ENCODE measurements at regions not wholly inside any gene's neighbourhood (a gene's known extent, or its start where the extent isn't known, plus 50 kb on each side); places are given as distances from the start of the nearest gene placed in this dataset.

GRCh38 chr5:143479394-143479793 lies 75.9 kb upstream of the NR3C1 start:
- no peaks in the 10 kb centered on the region for H3K36me3 ChIP-seq (ENCODE audit: insufficient read depth, low read length)
- no peaks in the 10 kb centered on the region for H3K27me3 ChIP-seq (ENCODE audit: insufficient read depth, low read length, poor library complexity, severe bottlenecking)
- H4K20me1 ChIP-seq (ENCODE audit: insufficient read depth, low read length, poor library complexity, severe bottlenecking): no peaks in the 10 kb centered on the region
- no peak for TF ChIP-seq EZH2phosphoT487 (IDR thresholded peaks at IDR 0.05; ENCODE audit: borderline replicate concordance)
- no peak for TF ChIP-seq CTCF (conservative IDR thresholded peaks at IDR 0.05; ENCODE audit: low read length)
- no peaks in the 10 kb centered on the region for H3F3A ChIP-seq (ENCODE audit: low read depth)
- no peaks in the 10 kb centered on the region for H3K9me2 ChIP-seq (replicated peaks; ENCODE audit: low read depth, low read length)
- no peak overlapping the region for H2AFZ ChIP-seq (ENCODE audit: low read length)
- no peak overlapping the region for H3K4me2 ChIP-seq (ENCODE audit: low read depth, low read length, poor library complexity, severe bottlenecking)
- no peaks in the 10 kb centered on the region for H3K79me2 ChIP-seq (ENCODE audit: insufficient read depth, low read length)
- H3K9me3 ChIP-seq (ENCODE audit: insufficient read depth, low read depth, low read length): no peaks in the 10 kb centered on the region
- no peak overlapping the region for H3K9ac ChIP-seq (ENCODE audit: low read depth, low read length, poor library complexity, severe bottlenecking)
- H3K4me3 ChIP-seq (ENCODE audit: low read length, poor library complexity, severe bottlenecking): no peak overlapping the region
- H3K4me1 ChIP-seq (ENCODE audit: insufficient read depth, low read length, poor library complexity, severe bottlenecking): peaks cover 16% of the 10 kb centered on the region

GRCh38 chr5:143476601-143477211 lies 73.2 kb upstream of the NR3C1 start:
- TF ChIP-seq CTCF (conservative IDR thresholded peaks at IDR 0.05; ENCODE audit: low read length): no peak
- H3K27me3 ChIP-seq (ENCODE audit: insufficient read depth, low read length, poor library complexity, severe bottlenecking): no peaks in the 10 kb centered on the region
- H3K9ac ChIP-seq (ENCODE audit: low read depth, low read length, poor library complexity, severe bottlenecking): no peak overlapping the region
- H3K79me2 ChIP-seq (ENCODE audit: insufficient read depth, low read length): no peaks in the 10 kb centered on the region
- no peak overlapping the region for H3K4me3 ChIP-seq (ENCODE audit: low read length, poor library complexity, severe bottlenecking)
- no peak overlapping the region for H2AFZ ChIP-seq (ENCODE audit: low read length)
- no peaks in the 10 kb centered on the region for H3K9me2 ChIP-seq (replicated peaks; ENCODE audit: low read depth, low read length)
- H3K9me3 ChIP-seq (ENCODE audit: insufficient read depth, low read depth, low read length): no peaks in the 10 kb centered on the region
- peaks cover 11% of the 10 kb centered on the region for H3K4me1 ChIP-seq (ENCODE audit: insufficient read depth, low read length, poor library complexity, severe bottlenecking)
- H3F3A ChIP-seq (ENCODE audit: low read depth): no peaks in the 10 kb centered on the region
- no peak overlapping the region for H3K4me2 ChIP-seq (ENCODE audit: low read depth, low read length, poor library complexity, severe bottlenecking)
- no peaks in the 10 kb centered on the region for H3K36me3 ChIP-seq (ENCODE audit: insufficient read depth, low read length)
- H4K20me1 ChIP-seq (ENCODE audit: insufficient read depth, low read length, poor library complexity, severe bottlenecking): no peaks in the 10 kb centered on the region

- no peaks in the 10 kb centered on the region for H4K20me1 ChIP-seq (ENCODE audit: insufficient read depth, low read length, poor library complexity, severe bottlenecking)
- H3K4me2 ChIP-seq (ENCODE audit: low read depth, low read length, poor library complexity, severe bottlenecking): no peak overlapping the region
- TF ChIP-seq CTCF (conservative IDR thresholded peaks at IDR 0.05; ENCODE audit: low read length) (no peak), EZH2phosphoT487 (IDR thresholded peaks at IDR 0.05; ENCODE audit: borderline replicate concordance) (no peak)
- no peaks in the 10 kb centered on the region for H3F3A ChIP-seq (ENCODE audit: low read depth)
- H3K9ac ChIP-seq (ENCODE audit: low read depth, low read length, poor library complexity, severe bottlenecking): no peak overlapping the region
- no peaks in the 10 kb centered on the region for H3K9me3 ChIP-seq (ENCODE audit: insufficient read depth, low read depth, low read length)
- no peaks in the 10 kb centered on the region for H3K36me3 ChIP-seq (ENCODE audit: insufficient read depth, low read length)
- H3K79me2 ChIP-seq (ENCODE audit: insufficient read depth, low read length): no peaks in the 10 kb centered on the region
- peaks cover 11% of the 10 kb centered on the region for H3K4me1 ChIP-seq (ENCODE audit: insufficient read depth, low read length, poor library complexity, severe bottlenecking)
- no peaks in the 10 kb centered on the region for H3K27me3 ChIP-seq (ENCODE audit: insufficient read depth, low read length, poor library complexity, severe bottlenecking)
- no peaks in the 10 kb centered on the region for H3K9me2 ChIP-seq (replicated peaks; ENCODE audit: low read depth, low read length)
- no peak overlapping the region for H3K4me3 ChIP-seq (ENCODE audit: low read length, poor library complexity, severe bottlenecking)
- H2AFZ ChIP-seq (ENCODE audit: low read length): no peak overlapping the region
Measured at GRCh38 chr5:143474616-143475015, 71.1 kb upstream of the NR3C1 start.
